ENCODE measurements at regions not wholly inside any gene's neighbourhood (a gene's known extent, or its start where the extent isn't known, plus 50 kb on each side); places are given as distances from the start of the nearest gene placed in this dataset.

DNA sequence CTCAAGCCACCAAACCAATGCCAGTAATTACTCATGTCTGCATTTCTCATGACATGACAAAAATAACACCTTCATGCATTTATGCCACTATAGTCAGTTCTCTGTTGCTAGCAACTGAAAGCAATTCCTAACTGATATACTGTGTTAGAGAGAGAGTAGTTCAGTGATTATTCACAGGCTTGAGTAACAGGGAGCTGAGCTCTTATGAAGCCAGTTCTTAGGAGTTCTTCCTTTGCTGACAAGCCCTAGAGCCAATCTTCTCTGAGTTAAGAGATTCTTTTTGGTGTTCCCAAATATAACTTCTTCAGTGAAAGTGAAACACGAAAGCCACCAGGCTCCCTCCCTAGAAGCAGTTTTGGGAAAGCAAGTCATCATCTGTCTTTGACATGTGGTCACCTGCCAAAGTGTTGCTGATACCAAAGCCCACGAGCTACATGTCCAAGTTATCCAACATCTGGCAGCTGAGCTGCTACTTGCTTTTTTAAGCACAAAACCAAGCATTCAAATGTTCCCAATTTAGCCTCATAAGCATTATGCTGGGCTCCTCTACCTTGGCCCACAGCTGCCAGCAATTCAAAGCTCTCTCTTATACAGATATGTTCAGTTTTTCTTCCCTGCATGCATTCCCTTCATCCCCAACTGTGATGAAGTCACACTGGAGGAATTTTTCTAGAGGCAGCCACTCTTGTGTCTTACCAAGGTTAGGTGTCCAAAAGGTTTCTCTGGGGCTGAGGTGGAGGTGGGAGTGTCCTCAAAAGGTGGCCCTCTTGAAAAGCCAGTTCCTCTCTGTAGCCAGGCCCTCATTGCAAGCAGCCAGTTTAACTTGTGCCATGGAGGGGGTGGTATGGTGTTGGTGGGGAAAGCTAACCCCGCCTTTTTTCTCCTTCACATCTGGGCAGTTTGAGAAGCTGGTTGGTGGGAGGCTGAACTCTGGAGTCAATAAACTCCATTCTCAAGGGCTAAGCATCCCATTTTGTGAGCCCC lies 92.7 kb upstream of the ARMC2 start:
- Histone ChIP-seq H3K9me3 (replicated peaks) (no peaks in the 10 kb centered on the region), H3K36me3 (no peaks in the 10 kb centered on the region), H3K4me3 (peak overlapping the region; percentile 27), H3K4me1 (peaks cover 41% of the 10 kb centered on the region), H3K27me3 (ENCODE audit: low read depth) (no peaks in the 10 kb centered on the region), H3K27ac (replicated peaks) (peak overlapping the region; percentile 66)
- intact Hi-C loops (cut with micrococcal nuclease), result no loop called here
- DNase-seq, result no peak
- TF ChIP-seq, protein P1, sequence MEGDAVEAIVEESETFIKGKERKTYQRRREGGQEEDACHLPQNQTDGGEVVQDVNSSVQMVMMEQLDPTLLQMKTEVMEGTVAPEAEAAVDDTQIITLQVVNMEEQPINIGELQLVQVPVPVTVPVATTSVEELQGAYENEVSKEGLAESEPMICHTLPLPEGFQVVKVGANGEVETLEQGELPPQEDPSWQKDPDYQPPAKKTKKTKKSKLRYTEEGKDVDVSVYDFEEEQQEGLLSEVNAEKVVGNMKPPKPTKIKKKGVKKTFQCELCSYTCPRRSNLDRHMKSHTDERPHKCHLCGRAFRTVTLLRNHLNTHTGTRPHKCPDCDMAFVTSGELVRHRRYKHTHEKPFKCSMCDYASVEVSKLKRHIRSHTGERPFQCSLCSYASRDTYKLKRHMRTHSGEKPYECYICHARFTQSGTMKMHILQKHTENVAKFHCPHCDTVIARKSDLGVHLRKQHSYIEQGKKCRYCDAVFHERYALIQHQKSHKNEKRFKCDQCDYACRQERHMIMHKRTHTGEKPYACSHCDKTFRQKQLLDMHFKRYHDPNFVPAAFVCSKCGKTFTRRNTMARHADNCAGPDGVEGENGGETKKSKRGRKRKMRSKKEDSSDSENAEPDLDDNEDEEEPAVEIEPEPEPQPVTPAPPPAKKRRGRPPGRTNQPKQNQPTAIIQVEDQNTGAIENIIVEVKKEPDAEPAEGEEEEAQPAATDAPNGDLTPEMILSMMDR (IDR thresholded peaks at IDR 0.05; ENCODE audit: borderline replicate concordance), result no peak

DNA sequence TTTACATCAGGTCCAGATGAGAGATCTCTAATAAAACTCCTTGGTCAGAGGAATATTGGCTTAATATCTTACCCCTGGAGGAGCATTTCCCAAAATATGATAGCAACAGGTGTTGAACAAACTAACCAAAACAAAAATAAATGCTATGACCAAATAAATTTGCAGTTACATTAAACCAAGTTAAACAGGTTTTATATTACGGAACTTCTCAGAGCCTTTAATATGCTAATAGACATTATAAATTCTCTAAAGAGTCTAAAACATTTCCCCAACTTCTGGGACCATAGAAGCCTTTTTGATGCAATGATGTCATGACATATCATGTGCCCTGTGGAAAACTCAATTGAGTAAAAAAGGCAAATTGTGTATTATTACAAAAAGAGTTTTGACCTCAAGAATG lies 90.9 kb upstream of the ARMC2 start:
- no peaks in the 10 kb centered on the region for H3K27me3 ChIP-seq (ENCODE audit: low read depth)
- no peak overlapping the region for H3K27ac ChIP-seq (replicated peaks)
- DNase-seq, result no peak
- peaks cover 44% of the 10 kb centered on the region for H3K4me1 ChIP-seq
- H3K36me3 ChIP-seq, result no peaks in the 10 kb centered on the region
- no peaks in the 10 kb centered on the region for H3K9me3 ChIP-seq (replicated peaks)
- intact Hi-C loops (cut with micrococcal nuclease), result no loop called here
- no peak overlapping the region for H3K4me3 ChIP-seq
- TF ChIP-seq, protein P1 (IDR thresholded peaks at IDR 0.05; ENCODE audit: borderline replicate concordance), result no peak

DNA sequence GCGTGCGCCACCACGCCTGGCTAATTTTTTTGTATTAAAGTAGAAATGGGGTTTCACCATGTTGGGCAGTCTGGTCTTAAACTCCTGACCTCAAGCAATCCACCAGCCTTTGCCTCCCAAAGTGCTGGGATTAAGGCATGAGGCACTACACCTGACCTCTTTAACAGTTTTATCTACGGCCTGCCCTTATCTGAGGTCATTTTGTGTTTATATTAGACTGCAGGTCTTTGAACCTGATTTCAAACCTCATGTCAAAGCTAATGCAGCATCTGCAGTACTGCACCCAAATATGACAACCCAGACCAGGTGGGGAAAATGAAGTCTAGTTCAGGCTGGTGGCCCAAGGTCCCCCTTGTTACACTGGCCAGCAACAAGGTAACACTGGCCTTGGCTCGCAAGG lies 89.3 kb upstream of the ARMC2 start:
- Histone ChIP-seq H3K4me1 (peaks cover 36% of the 10 kb centered on the region), H3K36me3 (no peaks in the 10 kb centered on the region), H3K27ac (replicated peaks) (no peak overlapping the region), H3K27me3 (ENCODE audit: low read depth) (no peaks in the 10 kb centered on the region), H3K9me3 (replicated peaks) (no peaks in the 10 kb centered on the region), H3K4me3 (no peak overlapping the region)
- TF ChIP-seq, protein P1 (IDR thresholded peaks at IDR 0.05; ENCODE audit: borderline replicate concordance), result no peak
- DNase-seq, result no peak
- intact Hi-C loops (cut with micrococcal nuclease), result no loop called here

DNA sequence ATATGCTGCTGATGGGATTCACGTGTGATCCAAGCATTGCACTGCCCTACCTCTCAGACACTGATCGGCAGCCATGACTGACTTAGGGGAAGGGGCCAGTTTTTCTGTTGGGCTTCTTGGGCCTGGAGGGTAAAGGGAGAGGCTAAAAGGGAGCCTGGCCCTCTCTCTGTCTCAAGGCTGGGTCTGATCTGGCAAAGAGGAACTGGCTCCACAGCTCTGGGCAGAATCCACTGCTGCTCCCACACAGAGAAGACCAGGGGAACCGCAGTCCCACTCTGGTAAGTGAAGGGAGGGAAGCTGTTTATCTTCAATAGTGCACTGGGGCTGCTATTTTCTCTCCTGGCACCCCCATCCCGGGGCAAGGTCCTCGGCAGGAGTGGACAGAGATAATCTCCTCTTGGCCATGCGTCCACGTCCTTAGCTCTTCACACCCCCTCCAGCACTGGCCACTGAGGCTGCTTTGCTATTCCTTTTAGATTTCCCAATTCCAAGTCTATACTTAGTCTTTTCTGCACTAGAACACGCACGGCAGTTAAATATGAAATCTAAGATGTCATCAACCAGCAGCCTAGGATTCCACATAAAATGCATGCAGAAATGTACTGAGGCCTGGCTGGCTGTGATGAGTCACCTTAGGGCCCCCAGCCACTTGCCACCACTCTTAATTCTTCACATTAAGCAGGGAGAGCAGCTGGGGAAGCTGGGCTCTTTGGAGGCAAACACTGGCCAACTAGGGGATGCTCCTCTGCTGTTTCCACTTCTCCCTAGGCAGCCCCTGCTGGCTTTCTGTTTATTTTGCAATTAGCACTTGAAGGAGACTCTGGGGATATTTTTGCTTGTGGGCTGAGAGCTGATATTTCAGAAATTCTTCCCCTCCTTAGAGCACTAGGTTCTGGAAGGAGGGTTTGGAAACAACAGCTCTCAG lies 87.8 kb upstream of the ARMC2 start:
- intact Hi-C loops (cut with micrococcal nuclease), result no loop called here
- H3K9me3 ChIP-seq (replicated peaks), result no peaks in the 10 kb centered on the region
- no peaks in the 10 kb centered on the region for H3K36me3 ChIP-seq
- no peak overlapping the region for H3K4me3 ChIP-seq
- H3K27ac ChIP-seq (replicated peaks), result peak overlapping the region; percentile 12
- peaks cover 38% of the 10 kb centered on the region for H3K4me1 ChIP-seq
- DNase-seq, result no peak
- H3K27me3 ChIP-seq (ENCODE audit: low read depth), result no peaks in the 10 kb centered on the region
- TF ChIP-seq, protein P1 (IDR thresholded peaks at IDR 0.05; ENCODE audit: borderline replicate concordance), result no peak

DNA sequence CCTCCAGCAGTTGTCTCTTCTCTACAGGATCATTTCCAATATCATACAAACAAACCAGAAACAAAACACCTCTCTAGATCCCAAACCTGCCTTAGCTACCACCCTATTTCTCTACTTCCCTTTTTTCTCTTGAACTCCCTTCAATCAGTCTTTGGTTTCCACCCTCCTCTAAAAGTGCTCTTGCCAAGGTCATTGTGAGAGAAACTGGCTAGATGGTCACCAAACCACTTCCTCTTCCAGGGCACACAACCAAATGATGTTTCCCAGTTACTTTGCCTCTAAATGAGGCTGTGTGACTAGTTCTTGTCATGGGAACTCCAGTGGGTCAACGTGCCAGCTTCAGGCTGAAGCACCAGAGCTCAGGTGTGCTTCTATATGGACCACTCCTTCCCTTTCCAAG lies 85.8 kb upstream of the ARMC2 start:
- TF ChIP-seq, protein P1 (IDR thresholded peaks at IDR 0.05; ENCODE audit: borderline replicate concordance), result no peak
- H3K36me3 ChIP-seq, result no peaks in the 10 kb centered on the region
- no peak overlapping the region for H3K27ac ChIP-seq (replicated peaks)
- no peak overlapping the region for H3K4me3 ChIP-seq
- no peaks in the 10 kb centered on the region for H3K27me3 ChIP-seq (ENCODE audit: low read depth)
- H3K9me3 ChIP-seq (replicated peaks), result no peaks in the 10 kb centered on the region
- H3K4me1 ChIP-seq, result peaks cover 29% of the 10 kb centered on the region
- intact Hi-C loops (cut with micrococcal nuclease), result no loop called here
- DNase-seq, result no peak
